ENCODE measurements at regions not wholly inside any gene's neighbourhood (a gene's known extent, or its start where the extent isn't known, plus 50 kb on each side); places are given as distances from the start of the nearest gene placed in this dataset.

DNA sequence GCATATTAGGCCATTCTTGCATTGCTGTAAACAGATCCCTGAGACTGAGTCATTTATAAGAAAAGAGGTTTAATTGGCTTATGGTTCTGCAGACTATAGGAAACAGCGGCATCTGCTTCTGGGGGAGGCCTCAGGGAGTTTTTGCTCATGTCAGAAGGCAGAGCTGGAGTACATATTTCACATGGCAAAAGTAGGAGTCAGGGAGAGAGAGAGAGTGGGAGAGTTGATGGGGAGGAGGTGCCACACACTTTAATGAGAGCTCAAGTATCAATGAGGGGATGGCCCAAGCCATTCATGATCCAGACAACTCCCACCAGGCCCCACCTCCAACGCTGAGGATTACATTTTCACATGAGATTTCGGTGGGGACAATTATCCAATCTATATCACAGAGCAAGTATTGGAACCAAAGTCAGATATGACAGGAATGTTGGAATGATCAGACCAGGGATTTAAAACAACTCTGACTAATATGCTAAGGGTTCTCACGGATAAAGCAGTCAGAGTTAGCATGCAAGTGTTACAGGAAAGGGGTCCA, 795.3 kb upstream of the CELF2 start:
- no peak for DNase-seq

DNA sequence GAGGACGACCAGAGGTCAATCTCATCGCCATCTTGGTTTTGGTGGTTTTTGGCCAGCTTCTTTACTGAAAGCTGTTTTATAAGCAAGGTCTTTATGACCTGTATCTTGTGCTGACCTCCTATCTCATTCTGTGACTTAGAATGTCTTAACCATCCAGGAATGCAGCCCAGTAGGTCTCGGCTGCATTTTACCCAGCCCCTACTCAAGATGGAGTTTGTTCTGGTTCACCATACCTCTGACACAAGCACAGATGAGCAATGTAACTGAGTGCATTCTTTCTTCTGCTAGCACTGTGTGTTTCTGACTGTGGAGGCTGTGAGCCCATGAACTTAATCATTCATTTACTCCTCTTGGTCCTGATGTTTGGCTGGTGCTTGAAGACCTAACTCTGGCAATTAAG, 794.5 kb upstream of the CELF2 start:
- no peak for DNase-seq

DNA sequence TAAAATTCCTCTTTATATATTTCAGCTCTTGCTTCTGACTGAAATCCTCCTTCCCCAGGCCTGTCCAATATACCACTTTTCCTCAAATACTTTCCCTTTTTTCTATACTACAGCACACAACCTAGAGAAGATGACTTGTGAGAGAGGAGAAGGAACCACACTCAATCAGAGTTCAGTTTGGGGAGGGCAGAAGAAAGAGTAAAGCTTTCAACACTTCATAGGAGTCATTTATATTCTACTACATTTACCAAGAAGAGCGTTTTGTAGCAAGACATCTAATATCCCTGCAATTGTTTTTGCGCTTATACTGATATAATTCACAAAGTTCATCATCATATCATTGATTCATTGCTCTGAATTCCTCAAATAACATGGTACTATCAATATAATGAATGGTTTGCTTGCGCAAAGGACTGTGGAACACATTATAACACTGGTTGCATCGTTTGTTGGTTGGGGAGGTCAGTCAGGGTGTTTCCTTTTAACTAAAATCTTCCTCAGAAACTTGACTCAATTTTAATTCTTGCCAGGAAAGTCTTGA, 792.5 kb upstream of the CELF2 start:
- DNase-seq = no peak

DNA sequence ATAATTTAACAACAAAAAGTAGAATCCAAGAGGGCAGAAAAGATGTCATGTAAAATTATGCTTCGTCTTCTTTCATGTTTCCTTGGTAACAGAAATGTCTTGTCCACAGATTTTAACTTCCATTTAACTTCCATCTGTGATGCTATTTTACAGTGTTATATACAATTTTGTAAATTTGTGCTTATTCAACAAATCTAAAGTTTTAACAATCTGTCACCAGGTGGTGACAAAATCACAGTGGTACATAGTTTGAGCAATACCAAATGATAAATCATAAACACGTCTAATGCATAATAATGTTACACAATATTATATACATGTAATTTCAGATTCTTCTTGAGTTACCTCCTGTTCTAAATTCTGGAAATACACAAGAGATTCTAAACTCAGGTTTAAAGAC, 784.4 kb upstream of the CELF2 start:
- no peak for DNase-seq

DNA sequence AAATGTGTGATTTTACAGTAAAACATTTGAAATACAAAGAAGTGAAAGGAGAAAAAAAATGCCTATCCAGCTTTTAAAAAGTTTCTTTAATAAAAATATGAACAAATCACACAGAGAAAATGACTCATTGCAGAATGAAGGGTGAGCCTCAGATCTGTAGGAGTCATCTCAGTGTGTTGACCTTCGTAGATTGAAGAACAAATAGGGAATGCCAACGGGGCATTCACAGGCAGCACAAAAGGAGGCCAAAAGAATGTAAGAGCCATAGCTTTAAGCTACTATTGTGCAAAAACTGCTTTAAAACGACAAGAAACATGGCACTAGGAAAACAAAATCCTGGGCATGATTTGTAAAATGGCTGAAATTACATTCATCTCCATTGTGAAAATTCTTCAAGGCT, 782.7 kb upstream of the CELF2 start:
- DNase-seq = no peak

DNA sequence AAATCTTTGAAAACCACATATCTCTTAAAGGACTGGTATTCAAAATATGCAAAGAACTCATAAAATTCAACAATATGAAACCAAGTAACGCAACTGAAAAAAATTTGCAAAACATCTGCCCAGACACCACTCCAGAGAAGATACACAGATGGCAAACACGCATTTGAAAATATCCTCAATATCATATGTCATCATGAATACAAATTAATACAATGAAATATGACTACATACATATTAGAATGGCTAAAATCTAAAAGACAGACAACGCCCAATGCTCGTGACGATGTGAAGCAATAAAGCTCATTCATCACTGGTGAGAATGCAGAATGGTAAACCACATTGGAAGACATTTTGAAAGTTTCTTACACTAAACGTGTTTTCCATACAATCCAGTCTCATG, 770.1 kb upstream of the CELF2 start:
- DNase-seq = no peak

DNA sequence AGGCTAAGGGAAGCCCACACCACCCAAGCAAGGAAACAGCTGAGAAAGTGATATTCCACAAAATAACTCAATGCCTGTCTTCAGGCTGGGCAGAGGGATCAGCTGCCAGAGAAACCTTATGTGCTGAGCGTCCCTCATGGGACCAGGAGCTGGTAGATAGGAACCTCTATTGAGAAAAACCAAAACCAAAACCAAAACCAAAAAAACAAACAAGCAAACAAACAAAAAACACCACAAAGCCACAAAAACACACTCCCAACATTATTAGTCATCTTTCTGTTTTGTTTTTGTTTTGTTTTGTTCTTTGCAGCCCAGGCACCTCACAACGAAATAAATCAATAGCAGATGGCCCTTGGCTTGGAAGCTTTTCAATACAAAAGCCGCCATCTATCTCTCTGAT, 760.8 kb upstream of the CELF2 start:
- no peak for DNase-seq

DNA sequence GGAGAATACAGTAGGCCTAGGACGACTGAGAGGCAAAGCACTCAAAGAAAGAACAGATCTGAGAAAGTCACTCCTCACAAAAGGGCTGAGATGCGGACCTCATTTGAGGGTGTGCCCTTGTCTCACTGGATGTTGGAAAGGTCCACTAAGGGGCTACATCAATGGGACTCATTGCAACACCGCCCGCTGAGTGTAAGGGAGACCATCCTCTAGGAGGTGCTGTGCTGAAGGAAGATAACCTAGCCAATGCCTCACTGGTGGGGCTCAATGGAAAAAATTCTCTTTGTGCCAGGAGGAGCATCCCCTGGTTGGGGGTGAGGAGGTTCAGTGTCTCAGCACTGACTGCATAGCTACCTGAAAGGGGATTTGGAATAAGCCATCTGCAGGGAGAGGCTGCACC, 758.7 kb upstream of the CELF2 start:
- no peak for DNase-seq

DNA sequence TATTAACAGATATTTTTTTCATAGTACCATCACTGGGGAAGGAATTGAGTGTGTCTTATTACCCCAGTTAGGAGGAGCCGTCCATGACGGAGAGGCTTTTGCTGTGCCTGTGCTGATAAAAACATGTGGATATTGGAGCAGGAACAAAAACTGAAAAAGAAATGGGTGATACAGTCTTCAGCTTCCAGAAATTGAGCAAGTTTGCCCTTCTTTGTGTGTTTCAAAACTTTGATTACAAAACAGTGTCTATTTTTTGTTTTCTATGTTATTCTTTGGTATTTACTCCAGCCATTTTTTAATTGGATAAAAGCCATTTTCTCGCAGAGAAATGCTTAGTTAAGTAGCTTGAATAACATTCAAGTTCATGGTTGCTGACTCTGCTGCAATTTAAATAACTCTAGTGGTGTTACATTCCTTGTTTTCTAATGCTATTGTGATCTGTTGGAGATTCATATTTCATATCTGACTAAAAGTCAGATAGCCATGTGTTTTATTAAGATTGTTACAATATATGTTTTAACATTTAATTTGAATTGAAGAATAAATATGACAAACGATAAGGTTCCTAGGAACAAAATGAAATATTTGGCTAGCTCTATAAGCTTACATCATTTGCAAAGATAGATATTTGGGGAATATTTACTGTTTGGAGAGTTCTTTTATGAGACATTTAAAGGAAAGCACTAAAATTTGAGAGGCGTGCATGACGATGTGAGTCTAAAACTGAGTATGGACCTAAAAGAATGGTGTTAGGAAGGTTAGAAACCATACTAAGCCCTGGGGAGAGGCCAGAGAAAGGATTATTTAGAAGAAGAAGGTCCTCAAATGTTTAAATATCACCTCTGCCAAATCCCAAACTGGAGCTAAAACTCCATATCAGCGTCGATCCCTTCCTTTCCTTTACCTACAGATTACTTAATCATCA, 747.3 kb upstream of the CELF2 start:
- no peak for DNase-seq

DNA sequence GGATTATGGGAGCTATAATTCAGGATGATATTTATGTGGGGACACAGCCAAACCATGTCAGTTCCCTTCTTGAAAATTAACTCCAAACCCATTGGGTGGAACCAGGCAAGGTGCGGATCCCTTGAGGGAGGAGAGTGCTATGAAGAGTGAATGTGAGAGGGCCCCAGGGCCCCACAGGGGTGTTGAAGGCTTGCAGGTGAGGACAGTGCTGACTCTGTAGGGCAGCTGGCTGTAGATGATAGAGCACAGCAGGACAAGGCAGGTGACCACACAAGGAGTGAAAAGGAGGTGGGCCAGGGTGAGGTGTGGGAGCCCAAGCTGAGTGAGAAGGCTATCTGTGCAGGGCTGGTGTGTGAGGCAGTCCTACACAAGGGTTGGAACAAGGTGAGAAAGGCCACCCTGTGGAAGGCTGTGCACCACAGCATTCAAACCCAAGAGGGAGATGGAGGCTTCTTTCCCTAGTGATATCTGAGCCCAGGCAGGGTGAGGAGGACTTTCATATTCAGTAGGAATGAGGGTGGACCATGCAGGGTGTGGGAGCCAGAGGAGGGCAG, 746.0 kb upstream of the CELF2 start:
- no peak for DNase-seq

DNA sequence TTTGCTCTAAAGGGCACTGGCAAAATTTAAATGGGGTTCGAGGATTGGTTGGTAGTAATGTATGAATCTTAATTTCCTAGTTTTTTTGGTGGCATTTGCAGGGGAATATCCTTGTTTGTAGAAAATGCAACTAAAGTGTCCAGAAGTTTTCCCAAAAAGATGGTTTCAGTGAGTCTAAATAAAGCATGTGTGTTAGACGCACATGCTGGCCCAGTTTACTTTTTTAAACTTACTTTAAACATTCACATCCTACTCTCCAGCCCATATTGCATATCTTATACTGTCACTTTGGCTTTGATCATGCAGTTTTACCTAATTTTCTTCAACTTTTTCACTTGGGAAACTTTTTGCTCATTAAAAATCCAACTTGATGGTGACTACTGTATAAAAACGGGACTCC, 744.0 kb upstream of the CELF2 start:
- DNase-seq = no peak

DNA sequence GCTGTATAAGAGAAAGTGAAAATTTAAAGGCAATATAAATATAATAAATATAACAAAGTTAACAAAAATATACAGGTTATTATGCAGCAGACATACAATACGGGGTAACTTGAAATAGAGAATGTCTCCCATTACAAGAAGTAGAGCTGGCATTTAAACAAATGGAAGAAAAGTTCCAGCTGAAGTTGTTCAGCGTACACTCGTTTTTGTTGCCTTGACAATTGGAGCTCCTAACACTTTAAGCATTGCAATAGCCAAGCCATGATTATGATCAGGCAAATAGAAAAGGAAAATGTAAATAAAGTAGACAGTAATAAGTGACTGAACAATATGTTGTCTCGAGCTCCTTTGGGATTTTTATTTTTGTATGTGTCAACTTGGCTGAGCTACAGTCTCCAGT, 737.8 kb upstream of the CELF2 start:
- DNase-seq = no peak

DNA sequence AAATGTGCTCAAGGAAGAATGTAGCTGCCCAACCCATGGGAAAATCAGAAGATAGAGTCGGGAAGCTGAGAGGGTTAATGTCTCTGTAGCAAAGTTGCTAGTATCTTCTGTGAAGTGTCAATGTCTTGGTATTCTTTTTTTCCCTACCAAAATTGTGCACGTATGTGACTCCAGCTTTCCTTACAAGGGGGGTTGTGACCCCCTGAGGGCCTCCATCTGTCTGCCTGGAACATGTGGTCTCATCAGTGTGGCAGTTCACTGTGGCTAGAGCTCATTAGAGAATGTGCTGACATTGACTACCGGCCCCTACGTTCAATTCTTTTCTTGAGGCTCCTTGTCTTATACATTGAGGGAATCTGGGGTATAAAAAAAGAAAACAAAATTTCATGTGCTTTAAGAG, 725.2 kb upstream of the CELF2 start:
- no peak for DNase-seq

DNA sequence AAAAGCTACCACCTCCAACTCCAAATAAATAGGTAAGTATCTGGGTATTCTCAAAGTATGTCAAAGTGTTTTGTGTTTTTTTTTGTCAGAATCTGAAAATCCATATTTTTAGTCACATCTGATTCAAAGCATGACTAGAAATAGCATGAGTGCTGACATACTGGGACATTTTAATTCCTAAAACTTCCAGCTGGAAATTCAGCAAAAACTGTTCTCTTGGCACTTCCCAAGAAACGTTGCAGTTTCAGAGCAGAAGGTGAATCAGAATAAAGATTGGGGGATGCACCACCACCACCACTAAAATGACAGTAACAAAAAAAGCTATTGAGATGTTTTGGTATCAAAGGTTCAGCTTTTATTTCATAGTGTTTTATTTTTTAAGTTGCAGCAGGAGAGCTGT, 724.6 kb upstream of the CELF2 start:
- no peak for DNase-seq

DNA sequence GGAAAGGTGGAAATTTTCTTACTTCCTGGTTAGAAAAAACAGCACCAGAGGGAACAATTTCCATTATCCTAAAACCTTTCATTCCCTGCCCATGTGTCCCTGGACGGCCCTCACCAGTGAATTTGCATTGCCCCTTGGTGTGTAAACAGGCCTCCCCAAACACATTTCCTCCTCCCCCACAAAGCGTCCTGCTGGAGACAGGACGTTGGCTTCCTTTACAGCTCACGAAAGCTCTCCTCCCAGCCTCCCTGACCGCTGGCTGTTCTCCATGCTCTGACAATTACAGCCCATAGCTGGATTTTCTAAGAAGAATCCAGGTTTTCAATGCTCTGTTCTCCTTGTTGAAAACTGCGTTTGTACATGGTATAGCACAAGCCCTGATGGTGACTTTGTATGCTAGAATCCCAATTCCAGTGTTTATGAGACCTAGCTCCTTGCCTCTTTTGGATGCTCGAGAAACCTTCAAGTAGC, 724.2 kb upstream of the CELF2 start:
- peak; percentile 64 for DNase-seq

DNA sequence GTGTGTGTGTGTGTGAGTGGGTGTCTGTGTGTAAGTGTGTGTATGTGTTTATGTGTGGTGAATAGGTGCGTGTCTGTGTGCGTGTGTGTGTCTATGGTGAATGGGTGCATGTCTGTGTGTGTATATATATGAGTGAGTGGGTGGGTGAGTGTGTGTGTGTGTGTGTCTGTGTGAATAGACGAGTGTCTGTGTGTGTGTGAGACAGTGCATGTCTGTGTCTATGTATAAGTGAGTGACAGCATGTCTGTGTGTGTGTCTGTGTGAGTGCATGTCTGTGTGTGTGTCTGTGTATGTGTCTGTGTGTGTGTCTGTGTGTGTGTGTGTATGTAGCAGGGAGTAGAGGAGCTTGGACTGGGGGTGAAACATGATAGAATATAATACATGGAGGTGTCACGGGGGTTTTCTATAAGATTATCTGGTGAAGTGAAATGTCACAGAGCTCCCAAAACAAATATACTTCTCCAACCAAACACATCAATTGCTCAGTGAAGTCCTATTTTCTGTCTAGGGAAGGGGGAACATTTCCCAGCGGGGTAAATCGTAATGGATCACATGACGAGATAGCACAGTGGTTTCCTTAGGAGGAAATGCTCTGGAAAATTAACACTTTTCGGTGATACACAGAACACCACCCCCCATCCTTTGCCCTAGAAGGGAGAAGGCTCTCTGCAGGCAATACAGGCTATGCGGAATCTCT, 723.3 kb upstream of the CELF2 start:
- DNase-seq = no peak

DNA sequence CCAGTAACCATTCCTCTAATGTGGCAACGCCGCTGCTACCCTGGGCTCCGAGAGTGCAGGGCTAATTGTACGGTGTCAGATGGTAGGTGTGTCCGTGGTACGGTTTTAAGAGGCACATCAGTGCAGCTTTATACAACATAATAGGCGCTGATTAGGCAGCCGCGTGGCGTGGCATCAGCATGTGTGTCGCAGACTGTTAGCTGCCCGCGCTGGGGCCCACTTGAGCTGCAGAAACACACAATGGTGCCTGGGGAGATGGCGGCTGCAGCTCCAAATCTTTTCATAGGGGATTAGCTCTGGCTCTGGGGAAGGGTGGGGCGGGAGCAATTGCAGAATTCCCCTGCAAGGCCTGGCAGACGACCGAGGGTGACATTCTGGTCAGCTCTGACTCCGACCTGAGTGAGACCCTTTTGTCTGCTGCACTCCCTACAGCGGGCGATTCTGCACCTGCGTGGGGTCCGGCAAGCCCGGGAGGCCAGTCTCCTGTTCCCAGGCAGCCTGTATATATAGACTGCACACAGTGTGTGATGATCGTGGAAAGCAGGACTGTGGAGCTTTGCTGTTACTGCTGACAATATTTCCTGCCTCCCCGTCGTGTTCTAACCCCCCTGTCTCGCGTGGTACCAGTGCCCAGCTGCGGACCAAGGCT, 722.7 kb upstream of the CELF2 start:
- DNase-seq = no peak

DNA sequence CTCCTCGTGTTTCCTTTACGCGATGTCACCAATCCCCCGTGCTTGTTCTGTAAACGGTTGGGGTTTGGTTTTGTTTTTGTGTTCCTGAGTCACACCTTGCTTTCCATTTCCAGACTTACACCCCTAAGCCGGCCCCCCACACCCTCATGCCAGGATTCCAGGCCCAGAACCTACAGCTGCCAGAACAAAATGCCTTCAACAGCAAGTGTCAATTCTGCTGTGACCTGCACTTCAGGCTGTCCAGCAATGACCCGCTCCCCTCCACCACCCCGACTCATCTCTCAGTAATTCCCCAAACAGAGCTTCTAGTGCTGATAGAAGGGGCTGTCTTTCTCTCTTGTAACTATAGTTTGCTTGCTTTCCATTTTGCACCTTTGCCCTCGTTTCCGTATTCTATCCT, 722.1 kb upstream of the CELF2 start:
- DNase-seq = no peak

DNA sequence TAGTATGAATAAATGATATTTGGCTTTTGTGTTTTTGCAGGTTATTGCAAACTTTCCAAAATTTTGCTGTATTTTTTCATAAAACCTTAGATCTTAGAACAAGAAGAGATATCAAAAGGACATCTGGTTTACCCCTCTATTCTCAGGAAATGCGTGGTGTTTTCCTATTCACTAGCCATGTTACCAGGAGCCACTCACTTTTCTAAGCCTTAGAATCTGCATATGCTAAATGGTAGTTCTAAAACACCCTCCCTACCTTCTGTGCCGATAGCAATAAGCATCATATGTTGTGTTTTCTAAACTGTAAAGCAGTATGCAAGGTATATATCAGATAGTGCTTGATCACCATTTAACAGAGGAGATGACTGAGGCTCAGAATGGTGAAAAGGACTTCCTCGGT, 715.0 kb upstream of the CELF2 start:
- DNase-seq = no peak

DNA sequence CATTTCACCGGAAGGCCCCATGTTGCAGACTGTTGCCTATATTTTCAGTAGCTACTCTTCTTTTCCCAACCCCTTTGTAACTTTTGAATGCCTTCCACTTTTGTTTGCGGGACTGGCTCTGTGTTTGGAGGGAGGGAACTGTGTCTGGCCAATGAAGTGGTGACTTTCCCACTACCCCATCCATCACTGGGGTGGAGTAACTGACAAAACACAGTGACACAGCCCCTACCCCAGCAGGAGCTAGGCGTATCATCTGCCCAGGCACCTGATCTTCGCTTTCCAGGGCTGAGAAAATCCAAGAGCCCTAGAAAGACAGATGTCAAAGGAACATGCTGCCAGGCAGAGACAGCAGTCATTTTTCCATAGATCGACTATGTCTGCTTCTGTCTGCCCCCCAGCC, 710.6 kb upstream of the CELF2 start:
- DNase-seq = no peak

DNA sequence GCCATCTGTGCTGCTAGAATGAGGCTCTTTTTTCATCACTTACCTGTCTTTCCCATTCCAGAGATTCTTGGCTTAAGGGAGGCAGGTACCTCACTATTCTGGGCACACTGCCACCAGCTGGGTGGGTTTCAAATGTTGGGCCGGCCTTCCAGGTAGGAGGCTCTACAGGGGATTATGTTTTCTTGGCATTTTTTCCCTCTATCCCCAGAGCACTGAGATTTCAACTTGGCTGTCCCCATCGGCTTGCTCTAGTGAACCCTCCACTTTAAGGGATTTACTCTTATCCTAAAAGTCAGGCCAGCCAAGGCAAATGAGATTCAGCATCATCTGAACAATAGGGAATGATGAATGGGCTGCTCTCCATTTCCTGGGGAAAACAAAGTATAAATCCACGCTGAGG, 710.1 kb upstream of the CELF2 start:
- no peak for DNase-seq

DNA sequence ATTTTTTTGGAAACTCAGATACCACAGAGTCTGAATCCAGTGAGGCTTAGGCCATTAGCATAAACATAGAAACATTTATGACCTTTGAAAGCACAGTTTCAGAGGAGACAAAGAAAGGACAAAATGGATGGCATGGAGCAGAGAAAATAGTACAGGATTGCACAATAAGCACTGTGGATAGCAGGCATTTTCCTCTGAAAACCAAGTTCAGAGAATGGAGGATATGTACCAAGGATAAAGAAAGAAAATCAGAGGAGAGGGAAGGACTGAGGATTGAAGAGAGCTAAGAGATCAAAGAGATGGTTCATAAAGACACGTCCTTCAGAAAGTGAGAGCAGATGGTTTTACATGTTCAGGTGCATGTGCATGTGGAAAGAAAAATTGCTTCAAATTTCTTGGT, 707.2 kb upstream of the CELF2 start:
- DNase-seq = no peak

DNA sequence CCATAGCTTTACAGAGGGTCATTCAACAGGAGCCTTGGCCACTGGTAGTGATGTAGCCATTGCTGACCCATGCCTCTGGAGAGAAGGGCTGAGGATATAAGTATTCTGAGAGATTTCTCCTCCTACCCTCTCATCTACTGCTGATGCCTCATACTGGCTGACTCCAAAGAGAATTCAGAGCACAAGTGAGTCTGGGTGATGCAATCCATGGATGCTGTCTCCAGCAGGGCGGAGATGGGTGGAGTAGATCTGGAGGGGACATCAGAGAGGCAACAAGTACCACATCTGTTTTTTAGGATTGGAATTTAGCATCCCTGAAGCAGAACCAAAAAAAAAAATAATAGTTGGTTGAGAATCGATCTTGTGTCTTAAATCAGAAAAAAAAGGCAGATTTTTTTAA, 705.7 kb upstream of the CELF2 start:
- no peak for DNase-seq

Measured in left hindlimb (tissue), 1 donor.